ENCODE measurements at regions not wholly inside any gene's neighbourhood (a gene's known extent, or its start where the extent isn't known, plus 50 kb on each side); places are given as distances from the start of the nearest gene placed in this dataset.

GRCh38 chr10:10676972-10677371 is 340.7 kb upstream of the CELF2 start:
- H3K27me3 ChIP-seq, result no peaks in the 10 kb centered on the region
- no peaks in the 10 kb centered on the region for H3K4me1 ChIP-seq (ENCODE audit: insufficient read depth)
- intact Hi-C loops (cut with DNase I), result no loop called here
- no peak for TF ChIP-seq CTCF (IDR thresholded peaks at IDR 0.05)
- no peak for TF ChIP-seq POLR2A (IDR thresholded peaks at IDR 0.05)
- no peak for DNase-seq
- no peaks in the 10 kb centered on the region for H3K9me3 ChIP-seq
- H3K4me3 ChIP-seq, result no peak overlapping the region
- whole genome bisulfite sequencing, 3 donors, result 97 to 100% (median 97%) methylated on average over 1 of the region's 1 CpG
- H3K36me3 ChIP-seq, result no peaks in the 10 kb centered on the region
- H3K27ac ChIP-seq, result no peak overlapping the region

- 59 to 66% (median 61%) methylated on average over 3 of the region's 3 CpGs for WGBS, 3 donors
- intact Hi-C loops (cut with DNase I), result no loop called here
- Histone ChIP-seq H3K4me3 (no peak overlapping the region), H3K27me3 (no peaks in the 10 kb centered on the region), H3K36me3 (no peaks in the 10 kb centered on the region), H3K27ac (no peak overlapping the region), H3K4me1 (ENCODE audit: insufficient read depth) (no peaks in the 10 kb centered on the region), H3K9me3 (no peaks in the 10 kb centered on the region)
- peak; percentile 14 to 56 (median 37) for DNase-seq
- TF ChIP-seq EP300 (IDR thresholded peaks at IDR 0.05), result no peak
- no peak for TF ChIP-seq CTCF (IDR thresholded peaks at IDR 0.05)
- no peak for TF ChIP-seq POLR2A (IDR thresholded peaks at IDR 0.05)
Measured at GRCh38 chr10:10677479-10677878, 340.2 kb upstream of the CELF2 start.

GRCh38 chr10:10680496-10680895 is 337.2 kb upstream of the CELF2 start:
- H3K27ac ChIP-seq, result no peak overlapping the region
- no peak for DNase-seq
- H3K27me3 ChIP-seq, result no peaks in the 10 kb centered on the region
- H3K36me3 ChIP-seq, result no peaks in the 10 kb centered on the region
- 60 to 87% (median 85%) methylated on average over 5 of the region's 5 CpGs for WGBS, 3 donors
- no peaks in the 10 kb centered on the region for H3K4me1 ChIP-seq (ENCODE audit: insufficient read depth)
- intact Hi-C loops (cut with DNase I), result no loop called here
- no peak for TF ChIP-seq EP300 (IDR thresholded peaks at IDR 0.05)
- TF ChIP-seq POLR2A (IDR thresholded peaks at IDR 0.05), result no peak
- no peak for TF ChIP-seq CTCF (IDR thresholded peaks at IDR 0.05)
- no peak overlapping the region for H3K4me3 ChIP-seq
- no peaks in the 10 kb centered on the region for H3K9me3 ChIP-seq

GRCh38 chr10:10684972-10685371 is 332.7 kb upstream of the CELF2 start:
- H3K9me3 ChIP-seq, result no peaks in the 10 kb centered on the region
- no peaks in the 10 kb centered on the region for H3K36me3 ChIP-seq
- H3K4me3 ChIP-seq, result no peak overlapping the region
- no peaks in the 10 kb centered on the region for H3K27me3 ChIP-seq
- WGBS, 3 donors, result 83 to 90% (median 89%) methylated on average over 4 of the region's 4 CpGs
- H3K4me1 ChIP-seq (ENCODE audit: insufficient read depth), result no peaks in the 10 kb centered on the region
- intact Hi-C loops (cut with DNase I), result no loop called here
- no peak for TF ChIP-seq EP300 (IDR thresholded peaks at IDR 0.05)
- TF ChIP-seq POLR2A (IDR thresholded peaks at IDR 0.05), result no peak
- TF ChIP-seq CTCF (IDR thresholded peaks at IDR 0.05), result no peak
- H3K27ac ChIP-seq, result no peak overlapping the region
- DNase-seq, result no peak

- Histone ChIP-seq H3K27me3 (no peaks in the 10 kb centered on the region), H3K27ac (no peak overlapping the region), H3K9me3 (no peaks in the 10 kb centered on the region), H3K4me3 (no peak overlapping the region), H3K4me1 (ENCODE audit: insufficient read depth) (no peaks in the 10 kb centered on the region), H3K36me3 (no peaks in the 10 kb centered on the region)
- 93 to 100% (median 97%) methylated on average over 1 of the region's 1 CpG for WGBS, 3 donors
- intact Hi-C loops (cut with DNase I), result no loop called here
- TF ChIP-seq POLR2A (IDR thresholded peaks at IDR 0.05) (no peak), CTCF (IDR thresholded peaks at IDR 0.05) (no peak), EP300 (IDR thresholded peaks at IDR 0.05) (no peak)
- DNase-seq, result no peak
Measured at GRCh38 chr10:10685566-10685965, 332.1 kb upstream of the CELF2 start.
